Liver (tissue), 3 donors: ENCODE measurements at regions not wholly inside any gene's neighbourhood (a gene's known extent, or its start where the extent isn't known, plus 50 kb on each side); places are given as distances from the start of the nearest gene placed in this dataset.

ENCODE experiments used
- GABPA ChIP-seq, 2 donors: IDR thresholded peaks in 1 of 2; conservative IDR thresholded peaks in 1 of 2; 2 replicates each; pipeline ENCODE4 v1.6.1; 2016; ENCODE audit warnings: antibody characterized with exemption in 2 of 2, mild to moderate bottlenecking in 1 of 2, moderate library complexity in 1 of 2
- HNF4G ChIP-seq: IDR thresholded peaks from 2 replicates; pipeline ENCODE4 v1.6.1; 2016; ENCODE audit warnings: antibody characterized with exemption
- JUND ChIP-seq, 2 donors: IDR thresholded peaks; 2 replicates each; pipeline ENCODE4 v1.6.1; 2016; ENCODE audit warnings: antibody characterized with exemption in 2 of 2
- NR2F2 ChIP-seq: IDR thresholded peaks from 2 replicates; pipeline ENCODE4 v1.6.1; 2016; ENCODE audit warnings: antibody characterized with exemption
- RAD21 ChIP-seq, 2 donors: IDR thresholded peaks; 2 replicates each; pipeline ENCODE4 v1.6.1; 2016; ENCODE audit warnings: antibody characterized with exemption in 2 of 2, mild to moderate bottlenecking in 2 of 2
- SP1 ChIP-seq: IDR thresholded peaks from 2 replicates; pipeline ENCODE4 v1.6.1; 2018; ENCODE audit warnings: antibody characterized with exemption, mild to moderate bottlenecking
- TAF1 ChIP-seq: conservative IDR thresholded peaks from 2 replicates; pipeline ENCODE4 v1.6.1; 2016; ENCODE audit warnings: antibody characterized with exemption, mild to moderate bottlenecking
- YY1 ChIP-seq: IDR thresholded peaks from 2 replicates; pipeline ENCODE4 v1.6.1; 2016; ENCODE audit warnings: antibody characterized with exemption, mild to moderate bottlenecking
- ZBTB33 ChIP-seq: IDR thresholded peaks from 2 replicates; pipeline ENCODE4 v1.6.1; 2016; ENCODE audit warnings: antibody characterized with exemption
- TF ChIP-seq, protein P1 (sequence below): fragments of 150-350 bp; IDR thresholded peaks from 2 replicates; pipeline ENCODE4 v1.5.1; 2017; ENCODE audit warnings: improper control_type of control experiment, low read depth, low read length; ENCODE audit not compliant: missing input control
- TF ChIP-seq, protein P2 (sequence below): IDR thresholded peaks from 2 replicates; pipeline ENCODE4 v1.6.1; 2016; ENCODE audit warnings: antibody characterized with exemption
- TF ChIP-seq, protein P3 (sequence below): IDR thresholded peaks from 2 replicates; pipeline ENCODE4 v1.6.1; 2016; ENCODE audit warnings: antibody characterized with exemption
- TF ChIP-seq, protein P4 (sequence below): IDR thresholded peaks from 2 replicates; pipeline ENCODE4 v1.6.1; 2016; ENCODE audit warnings: antibody characterized with exemption, mild to moderate bottlenecking
- donor health status: healthy.
- donor health status: healthy.

- TF ChIP-seq, protein P1, sequence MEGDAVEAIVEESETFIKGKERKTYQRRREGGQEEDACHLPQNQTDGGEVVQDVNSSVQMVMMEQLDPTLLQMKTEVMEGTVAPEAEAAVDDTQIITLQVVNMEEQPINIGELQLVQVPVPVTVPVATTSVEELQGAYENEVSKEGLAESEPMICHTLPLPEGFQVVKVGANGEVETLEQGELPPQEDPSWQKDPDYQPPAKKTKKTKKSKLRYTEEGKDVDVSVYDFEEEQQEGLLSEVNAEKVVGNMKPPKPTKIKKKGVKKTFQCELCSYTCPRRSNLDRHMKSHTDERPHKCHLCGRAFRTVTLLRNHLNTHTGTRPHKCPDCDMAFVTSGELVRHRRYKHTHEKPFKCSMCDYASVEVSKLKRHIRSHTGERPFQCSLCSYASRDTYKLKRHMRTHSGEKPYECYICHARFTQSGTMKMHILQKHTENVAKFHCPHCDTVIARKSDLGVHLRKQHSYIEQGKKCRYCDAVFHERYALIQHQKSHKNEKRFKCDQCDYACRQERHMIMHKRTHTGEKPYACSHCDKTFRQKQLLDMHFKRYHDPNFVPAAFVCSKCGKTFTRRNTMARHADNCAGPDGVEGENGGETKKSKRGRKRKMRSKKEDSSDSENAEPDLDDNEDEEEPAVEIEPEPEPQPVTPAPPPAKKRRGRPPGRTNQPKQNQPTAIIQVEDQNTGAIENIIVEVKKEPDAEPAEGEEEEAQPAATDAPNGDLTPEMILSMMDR: no peak
- no peak for TF ChIP-seq TAF1
- TF ChIP-seq SP1: no peak
- TF ChIP-seq, protein P2, sequence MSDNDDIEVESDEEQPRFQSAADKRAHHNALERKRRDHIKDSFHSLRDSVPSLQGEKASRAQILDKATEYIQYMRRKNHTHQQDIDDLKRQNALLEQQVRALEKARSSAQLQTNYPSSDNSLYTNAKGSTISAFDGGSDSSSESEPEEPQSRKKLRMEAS: no peak
- TF ChIP-seq ZBTB33: no peak
- TF ChIP-seq JUND (IDR thresholded peaks at IDR 0.05): no peak
- TF ChIP-seq, protein P3, sequence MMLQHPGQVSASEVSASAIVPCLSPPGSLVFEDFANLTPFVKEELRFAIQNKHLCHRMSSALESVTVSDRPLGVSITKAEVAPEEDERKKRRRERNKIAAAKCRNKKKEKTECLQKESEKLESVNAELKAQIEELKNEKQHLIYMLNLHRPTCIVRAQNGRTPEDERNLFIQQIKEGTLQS: no peak
- no peak for TF ChIP-seq HNF4G
- TF ChIP-seq, protein P4, sequence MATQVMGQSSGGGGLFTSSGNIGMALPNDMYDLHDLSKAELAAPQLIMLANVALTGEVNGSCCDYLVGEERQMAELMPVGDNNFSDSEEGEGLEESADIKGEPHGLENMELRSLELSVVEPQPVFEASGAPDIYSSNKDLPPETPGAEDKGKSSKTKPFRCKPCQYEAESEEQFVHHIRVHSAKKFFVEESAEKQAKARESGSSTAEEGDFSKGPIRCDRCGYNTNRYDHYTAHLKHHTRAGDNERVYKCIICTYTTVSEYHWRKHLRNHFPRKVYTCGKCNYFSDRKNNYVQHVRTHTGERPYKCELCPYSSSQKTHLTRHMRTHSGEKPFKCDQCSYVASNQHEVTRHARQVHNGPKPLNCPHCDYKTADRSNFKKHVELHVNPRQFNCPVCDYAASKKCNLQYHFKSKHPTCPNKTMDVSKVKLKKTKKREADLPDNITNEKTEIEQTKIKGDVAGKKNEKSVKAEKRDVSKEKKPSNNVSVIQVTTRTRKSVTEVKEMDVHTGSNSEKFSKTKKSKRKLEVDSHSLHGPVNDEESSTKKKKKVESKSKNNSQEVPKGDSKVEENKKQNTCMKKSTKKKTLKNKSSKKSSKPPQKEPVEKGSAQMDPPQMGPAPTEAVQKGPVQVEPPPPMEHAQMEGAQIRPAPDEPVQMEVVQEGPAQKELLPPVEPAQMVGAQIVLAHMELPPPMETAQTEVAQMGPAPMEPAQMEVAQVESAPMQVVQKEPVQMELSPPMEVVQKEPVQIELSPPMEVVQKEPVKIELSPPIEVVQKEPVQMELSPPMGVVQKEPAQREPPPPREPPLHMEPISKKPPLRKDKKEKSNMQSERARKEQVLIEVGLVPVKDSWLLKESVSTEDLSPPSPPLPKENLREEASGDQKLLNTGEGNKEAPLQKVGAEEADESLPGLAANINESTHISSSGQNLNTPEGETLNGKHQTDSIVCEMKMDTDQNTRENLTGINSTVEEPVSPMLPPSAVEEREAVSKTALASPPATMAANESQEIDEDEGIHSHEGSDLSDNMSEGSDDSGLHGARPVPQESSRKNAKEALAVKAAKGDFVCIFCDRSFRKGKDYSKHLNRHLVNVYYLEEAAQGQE: no peak
- TF ChIP-seq GABPA (IDR thresholded peaks at IDR 0.05 in 1 of 2, conservative IDR thresholded peaks at IDR 0.05 in 1 of 2): no peak
- no peak for TF ChIP-seq RAD21 (IDR thresholded peaks at IDR 0.05)
- no peak for TF ChIP-seq YY1
- peak; percentile 99 for TF ChIP-seq NR2F2
These were observed 145.5 kb upstream of the POU5F2 start for GRCh38 chr5:93886917-93887361.
